ENCODE measurements at regions not wholly inside any gene's neighbourhood (a gene's known extent, or its start where the extent isn't known, plus 50 kb on each side); places are given as distances from the start of the nearest gene placed in this dataset.

- H3K4me2 ChIP-seq (ENCODE audit: low read length), result no peak overlapping the region
- H3K4me1 ChIP-seq (ENCODE audit: insufficient read depth, low read length, poor library complexity, severe bottlenecking), result no peaks in the 10 kb centered on the region
- H3K36me3 ChIP-seq (ENCODE audit: insufficient read depth, low read length), result no peaks in the 10 kb centered on the region
- POLR2A ChIA-PET, result no interaction called here
- CTCF ChIA-PET (ENCODE audit: unreplicated experiment), result interaction anchor here (0.6 kb wide), 1 partner anchor 105 kb away, joined by 3 read pairs; no protein-coding TSS in a partner anchor
- H3K27ac ChIP-seq (ENCODE audit: low read depth, low read length, poor library complexity, severe bottlenecking), result no peak overlapping the region
- no TSS peak for BruUV-seq (replicated peaks)
- H3K4me3 ChIP-seq (ENCODE audit: low read depth, low read length, poor library complexity, severe bottlenecking), result no peak overlapping the region
- no peaks in the 10 kb centered on the region for H4K20me1 ChIP-seq (ENCODE audit: insufficient read depth, low read length)
- TF ChIP-seq CTCF (conservative IDR thresholded peaks at IDR 0.05; ENCODE audit: low read length) (no peak), EZH2phosphoT487 (IDR thresholded peaks at IDR 0.05; ENCODE audit: borderline replicate concordance, low read depth, low read length) (no peak)
- intact Hi-C loops (cut with micrococcal nuclease; ENCODE audit: unreplicated experiment), result no loop called here
- no peak for DNase-seq (ENCODE audit: low spot score)
- H3K9me3 ChIP-seq (ENCODE audit: low read length), result peaks cover 19% of the 10 kb centered on the region
- no peak overlapping the region for H2AFZ ChIP-seq (ENCODE audit: low read length)
- H3K79me2 ChIP-seq (ENCODE audit: insufficient read depth, low read depth, low read length), result no peaks in the 10 kb centered on the region
- H3K9me2 ChIP-seq (ENCODE audit: insufficient read depth, low read length), result no peaks in the 10 kb centered on the region
Observed at GRCh38 chr21:41580758-41581554, 73.0 kb upstream of the TMPRSS2 start.

GRCh38 chr21:41579692-41580091 lies 71.7 kb upstream of the TMPRSS2 start:
- ChIA-PET POLR2A (no interaction called here), CTCF (ENCODE audit: unreplicated experiment) (no interaction called here)

More at GRCh38 chr21:41579692-41580091, 71.7 kb upstream of the TMPRSS2 start:
- Histone ChIP-seq H3K79me2 (ENCODE audit: insufficient read depth, low read depth, low read length) (no peaks in the 10 kb centered on the region), H3K9me3 (ENCODE audit: low read length) (peaks cover 19% of the 10 kb centered on the region), H3K4me1 (ENCODE audit: insufficient read depth, low read length, poor library complexity, severe bottlenecking) (no peaks in the 10 kb centered on the region), H3K36me3 (ENCODE audit: insufficient read depth, low read length) (no peaks in the 10 kb centered on the region), H3K4me3 (ENCODE audit: low read depth, low read length, poor library complexity, severe bottlenecking) (no peak overlapping the region), H4K20me1 (ENCODE audit: insufficient read depth, low read length) (no peaks in the 10 kb centered on the region), H2AFZ (ENCODE audit: low read length) (no peak overlapping the region), H3K4me2 (ENCODE audit: low read length) (no peak overlapping the region), H3K27ac (ENCODE audit: low read depth, low read length, poor library complexity, severe bottlenecking) (no peak overlapping the region), H3K9me2 (ENCODE audit: insufficient read depth, low read length) (no peaks in the 10 kb centered on the region)
- no peak for DNase-seq (ENCODE audit: low spot score)
- no TSS peak for BruUV-seq (replicated peaks)
- intact Hi-C loops (cut with micrococcal nuclease; ENCODE audit: unreplicated experiment), result no loop called here
- TF ChIP-seq CTCF (conservative IDR thresholded peaks at IDR 0.05; ENCODE audit: low read length) (no peak), EZH2phosphoT487 (IDR thresholded peaks at IDR 0.05; ENCODE audit: borderline replicate concordance, low read depth, low read length) (no peak)
